ENCODE measurements at regions not wholly inside any gene's neighbourhood (a gene's known extent, or its start where the extent isn't known, plus 50 kb on each side); places are given as distances from the start of the nearest gene placed in this dataset.

GRCh38 chr12:130216031-130216430 lies 53.8 kb downstream of the FZD10 start:
- TF ChIP-seq, protein P1, sequence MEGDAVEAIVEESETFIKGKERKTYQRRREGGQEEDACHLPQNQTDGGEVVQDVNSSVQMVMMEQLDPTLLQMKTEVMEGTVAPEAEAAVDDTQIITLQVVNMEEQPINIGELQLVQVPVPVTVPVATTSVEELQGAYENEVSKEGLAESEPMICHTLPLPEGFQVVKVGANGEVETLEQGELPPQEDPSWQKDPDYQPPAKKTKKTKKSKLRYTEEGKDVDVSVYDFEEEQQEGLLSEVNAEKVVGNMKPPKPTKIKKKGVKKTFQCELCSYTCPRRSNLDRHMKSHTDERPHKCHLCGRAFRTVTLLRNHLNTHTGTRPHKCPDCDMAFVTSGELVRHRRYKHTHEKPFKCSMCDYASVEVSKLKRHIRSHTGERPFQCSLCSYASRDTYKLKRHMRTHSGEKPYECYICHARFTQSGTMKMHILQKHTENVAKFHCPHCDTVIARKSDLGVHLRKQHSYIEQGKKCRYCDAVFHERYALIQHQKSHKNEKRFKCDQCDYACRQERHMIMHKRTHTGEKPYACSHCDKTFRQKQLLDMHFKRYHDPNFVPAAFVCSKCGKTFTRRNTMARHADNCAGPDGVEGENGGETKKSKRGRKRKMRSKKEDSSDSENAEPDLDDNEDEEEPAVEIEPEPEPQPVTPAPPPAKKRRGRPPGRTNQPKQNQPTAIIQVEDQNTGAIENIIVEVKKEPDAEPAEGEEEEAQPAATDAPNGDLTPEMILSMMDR (conservative IDR thresholded peaks at IDR 0.05), result no peak
- no peak for TF ChIP-seq ZFX (IDR thresholded peaks at IDR 0.05)

All from C4-2B (cell line).